ENCODE measurements at regions not wholly inside any gene's neighbourhood (a gene's known extent, or its start where the extent isn't known, plus 50 kb on each side); places are given as distances from the start of the nearest gene placed in this dataset.
A peak's percentile ranks its signal among the peaks of the same experiment; 100 is the strongest.

- Histone ChIP-seq H4K20me1 (ENCODE audit: insufficient read depth, low read length) (no peaks in the 10 kb centered on the region), H3K23ac (ENCODE audit: low read depth, low read length) (no peak overlapping the region), H2BK15ac (ENCODE audit: low read depth, low read length) (peak overlapping the region; percentile 98; the same call in 1 of the 3 replicates), H4K5ac (ENCODE audit: low read depth, low read length) (no peak overlapping the region; the same call in 1 of the 2 replicates), H2BK5ac (ENCODE audit: low read depth, low read length, poor library complexity, severe bottlenecking) (no peak overlapping the region), H2AFZ (replicated peaks; ENCODE audit: low read length, poor library complexity) (no peak overlapping the region), H3K36me3 (ENCODE audit: control insufficient read depth, insufficient read depth, low read length) (no peaks in the 10 kb centered on the region), H3K4ac (ENCODE audit: low read depth, low read length) (peak overlapping the region; percentile 73; the same call in 1 of the 2 replicates), H2BK120ac (ENCODE audit: low read depth, low read length) (peak overlapping the region; percentile 90), H3K79me1 (ENCODE audit: low read depth in 1 of 2, low read length in 2 of 2) (peaks cover 0 to 16% of the 10 kb centered on the region in 2 experiments; a peak in 2 of 4 replicates), H2AK5ac (ENCODE audit: low read depth, low read length) (peak overlapping the region; percentile 46), H3K18ac (ENCODE audit: low read depth, low read length) (no peak overlapping the region), H3K9me1 (ENCODE audit: insufficient read depth, low read length) (peaks cover 13% of the 10 kb centered on the region), H4K8ac (ENCODE audit: low read depth in 2 of 2, low read length in 2 of 2) (peak overlapping the region in 1 of 2 experiments; percentile 71; a peak in 1 of 4 replicates), H3K4me1 (ENCODE audit: control insufficient read depth, insufficient read depth, low read length) (peaks cover 2% of the 10 kb centered on the region; the same call in 1 of the 2 replicates), H3K9ac (ENCODE audit: low read depth, low read length) (no peak overlapping the region), H4K91ac (ENCODE audit: insufficient read depth, low read depth, low read length) (no peak overlapping the region; the same call in 1 of the 2 replicates), H3K4me3 (ENCODE audit: insufficient read depth, low read depth, low read length) (no peak overlapping the region), H3K27me3 (ENCODE audit: control insufficient read depth, insufficient read depth, low read length) (no peaks in the 10 kb centered on the region), H2BK20ac (ENCODE audit: low read depth, low read length) (peak overlapping the region; percentile 86; the same call in 1 of the 2 replicates), H3K9me3 (ENCODE audit: control insufficient read depth, insufficient read depth, low read length) (no peaks in the 10 kb centered on the region), H2AK9ac (replicated peaks; ENCODE audit: low read depth, low read length, poor library complexity) (no peak overlapping the region), H3K4me2 (ENCODE audit: low read depth, low read length) (no peak overlapping the region), H3K14ac (replicated peaks; ENCODE audit: low read depth, low read length) (0 out of 2 replicates have a peak overlapping the region, but pooled peaks have one; percentile 69), H3K27ac (ENCODE audit: insufficient read depth, low read length) (no peak overlapping the region), H3K56ac (ENCODE audit: extremely low read depth, insufficient read depth, low read length) (no peak overlapping the region)
- intact Hi-C loops (cut with micrococcal nuclease), result no loop called here
- no peak for TF ChIP-seq ELK1 (IDR thresholded peaks at IDR 0.05; ENCODE audit: borderline replicate concordance, low read depth, low read length)
- no peak for TF ChIP-seq MAFK (IDR thresholded peaks at IDR 0.05; ENCODE audit: low read depth, low read length)
- no peak for TF ChIP-seq CEBPB (IDR thresholded peaks at IDR 0.05; ENCODE audit: low read depth, low read length)
- no peak for TF ChIP-seq BHLHE40 (IDR thresholded peaks at IDR 0.05; ENCODE audit: low read depth, low read length)
- TF ChIP-seq NFE2L2 (IDR thresholded peaks at IDR 0.05; ENCODE audit: low read depth, low read length), result no peak
- TF ChIP-seq MAZ (IDR thresholded peaks at IDR 0.05; ENCODE audit: borderline replicate concordance, low read depth, low read length), result no peak
- TF ChIP-seq POLR2A (IDR thresholded peaks at IDR 0.05; ENCODE audit: low read depth, low read length), result no peak
- no peak for ATAC-seq (ENCODE audit: low read depth)
- CTCF ChIA-PET, result interaction anchor here (0.6 kb wide), 2 partner anchors 13 to 422 kb away, joined by 3 read pairs; no protein-coding TSS in a partner anchor
- POLR2A ChIA-PET (ENCODE audit: unreplicated experiment), result no interaction called here
- dilution Hi-C loops (cut with HindIII; ENCODE audit: low sequenced_read_pairs, unreplicated experiment), result no loop called here
- no peak for DNase-seq
- in situ Hi-C loops (cut with MboI; ENCODE audit: low sequenced_read_pairs), result no loop called here
- WGBS, 2 experiments (ENCODE audit: extremely low coverage in 2 of 2, insufficient read length in 1 of 2), result 90 to 100% methylated on average over 1 to 2 of the region's 4 CpGs
- no TSS peak for BruUV-seq (replicated peaks)
These were observed 243.3 kb upstream of the NCKAP5 start for GRCh38 chr2:133811409-133812125.
